HepG2 (cell line): ENCODE measurements at regions not wholly inside any gene's neighbourhood (a gene's known extent, or its start where the extent isn't known, plus 50 kb on each side); places are given as distances from the start of the nearest gene placed in this dataset.

Experiments used
- MXI1 ChIP-seq: IDR thresholded peaks from 3 replicates; pipeline ENCODE4 v1.6.1; 2012; ENCODE audit warnings: low read depth, low read length, inconsistent platforms, borderline replicate concordance
- NKX3-1 ChIP-seq: sonication (generic); formaldehyde crosslinking; IDR thresholded peaks from 2 replicates; pipeline ENCODE4 v1.5.0; 2020; ENCODE audit warnings: missing genetic modification reagents
- POLR2AphosphoS5 ChIP-seq: IDR thresholded peaks from 2 replicates; pipeline ENCODE4 v1.6.1; 2012; ENCODE audit warnings: low read depth, low read length
- PTBP1 ChIP-seq: fragments of 200-400 bp; formaldehyde crosslinking; IDR thresholded peaks from 2 replicates; pipeline ENCODE4 v1.6.1; 2018; ENCODE audit warnings: low read length, low read depth; ENCODE audit not compliant: poor library complexity, severe bottlenecking
- ZNF282 ChIP-seq: fragments of 450-650 bp; IDR thresholded peaks from 2 replicates; pipeline ENCODE4 v1.6.1; 2018; ENCODE audit not compliant: partially characterized antibody

DNA sequence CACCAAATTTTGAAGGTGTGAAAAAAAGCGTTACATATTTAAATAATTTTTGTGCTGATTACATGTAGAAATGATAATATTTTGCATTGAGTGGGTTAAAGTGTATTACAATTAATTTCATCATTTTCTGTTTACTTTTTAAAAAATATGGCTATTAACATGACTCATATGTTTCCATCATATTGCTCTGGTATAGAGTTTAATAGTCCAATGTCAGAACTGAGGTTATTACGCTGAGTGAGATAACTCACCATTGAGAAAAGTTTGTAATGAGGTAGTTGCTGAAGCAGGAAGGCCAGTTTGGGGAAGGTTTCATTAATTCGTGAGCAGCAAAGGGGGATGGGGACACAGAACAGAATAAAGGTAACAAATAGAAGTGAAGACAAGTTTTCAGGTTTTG, 865.7 kb upstream of the MGAT4C start:
- TF ChIP-seq PTBP1: no peak
- TF ChIP-seq ZNF282: no peak
- no peak for TF ChIP-seq POLR2AphosphoS5
- TF ChIP-seq NKX3-1: no peak
- no peak for TF ChIP-seq MXI1
